Brain pericyte (primary cell): ENCODE measurements at regions not wholly inside any gene's neighbourhood (a gene's known extent, or its start where the extent isn't known, plus 50 kb on each side); places are given as distances from the start of the nearest gene placed in this dataset.
"Not testable (repeated sequence)": the region's sequence is repeated elsewhere in the genome, so short reads cannot be mapped to it uniquely, and the experiment has no call there.

ENCODE experiments used
- DNase-seq: peaks from one replicate; pipeline ENCODE4 v3.0.0-alpha.2; 2012; ENCODE audit warnings: low read depth, low spot score

- no peak for DNase-seq
Observed at GRCh38 chr4:34417160-34417559, 1827.2 kb downstream of the ARAP2 start.

- no peak for DNase-seq
Observed at GRCh38 chr4:34419871-34420270, 1824.4 kb downstream of the ARAP2 start.

- DNase-seq = no peak
Observed at GRCh38 chr4:34422472-34423175, 1821.7 kb downstream of the ARAP2 start.

GRCh38 chr4:34432706-34433105, 1811.6 kb downstream of the ARAP2 start:
- no peak for DNase-seq

- not testable (repeated sequence) for DNase-seq
Observed at GRCh38 chr4:34434377-34434776, 1809.9 kb downstream of the ARAP2 start.

GRCh38 chr4:34464196-34464595, 1780.1 kb downstream of the ARAP2 start:
- DNase-seq = no peak

GRCh38 chr4:34466411-34466810, 1777.9 kb downstream of the ARAP2 start:
- DNase-seq = no peak

- no peak for DNase-seq
Observed at GRCh38 chr4:34469516-34469915, 1774.8 kb downstream of the ARAP2 start.

GRCh38 chr4:34485252-34485651, 1759.1 kb downstream of the ARAP2 start:
- no peak for DNase-seq

- no peak for DNase-seq
Observed at GRCh38 chr4:34486461-34487363, 1757.6 kb downstream of the ARAP2 start.

GRCh38 chr4:34492414-34492813, 1751.9 kb downstream of the ARAP2 start:
- DNase-seq = no peak

GRCh38 chr4:34502086-34502485, 1742.2 kb downstream of the ARAP2 start:
- DNase-seq = no peak

- not testable (repeated sequence) for DNase-seq
Observed at GRCh38 chr4:34504731-34505130, 1739.6 kb downstream of the ARAP2 start.

- DNase-seq = not testable (repeated sequence)
Observed at GRCh38 chr4:34506511-34507092, 1737.7 kb downstream of the ARAP2 start.

GRCh38 chr4:34512616-34513015, 1731.7 kb downstream of the ARAP2 start:
- DNase-seq = no peak

- DNase-seq = no peak
Observed at GRCh38 chr4:34516524-34516923, 1727.8 kb downstream of the ARAP2 start.

- DNase-seq = no peak
Observed at GRCh38 chr4:34534916-34535315, 1709.4 kb downstream of the ARAP2 start.

- no peak for DNase-seq
Observed at GRCh38 chr4:34566091-34566490, 1678.2 kb downstream of the ARAP2 start.

- no peak for DNase-seq
Observed at GRCh38 chr4:34572026-34572425, 1672.3 kb downstream of the ARAP2 start.

GRCh38 chr4:34615315-34615714, 1629.0 kb downstream of the ARAP2 start:
- DNase-seq = no peak

GRCh38 chr4:34619531-34620162, 1624.7 kb downstream of the ARAP2 start:
- no peak for DNase-seq

GRCh38 chr4:34628471-34628870, 1615.8 kb downstream of the ARAP2 start:
- DNase-seq = no peak
